Small intestine (tissue), 7 donors: ENCODE measurements at regions not wholly inside any gene's neighbourhood (a gene's known extent, or its start where the extent isn't known, plus 50 kb on each side); places are given as distances from the start of the nearest gene placed in this dataset.

Experiments used
- DNase-seq, 2 donors: peaks; one replicate each; pipeline versions ENCODE4 v3.0.0 to v3.0.0-alpha.2; 2013
- FAIRE-seq: peaks from 2 replicates; lab custom pipeline; 2012; peaks lifted over from hg19 to GRCh38; lab: Jason Lieb, UNC
- H3K27ac ChIP-seq, 3 donors: one replicate each; pipeline ENCODE4 v1.5.1; 2013; ENCODE audit warnings: low read length in 2 of 3, mild to moderate bottlenecking in 2 of 3, control low read depth in 1 of 3, inconsistent platforms in 1 of 3, low read depth in 1 of 3, moderate library complexity in 1 of 3
- H3K27me3 ChIP-seq, 3 donors: one replicate each; pipeline ENCODE4 v1.6.1; 2013; ENCODE audit warnings: low read length in 3 of 3, inconsistent platforms in 1 of 3; ENCODE audit not compliant: control insufficient read depth in 3 of 3, insufficient read depth in 3 of 3
- H3K36me3 ChIP-seq, 3 donors: one replicate each; pipeline ENCODE4 v1.6.1; 2013; ENCODE audit warnings: low read length in 3 of 3, inconsistent platforms in 1 of 3, low read depth in 1 of 3, mild to moderate bottlenecking in 1 of 3, moderate library complexity in 1 of 3; ENCODE audit not compliant: control insufficient read depth in 3 of 3, insufficient read depth in 2 of 3
- H3K4me1 ChIP-seq, 3 donors: one replicate each; pipeline ENCODE4 v1.6.1; 2013; ENCODE audit warnings: low read length in 2 of 3, inconsistent platforms in 1 of 3, low read depth in 1 of 3, mild to moderate bottlenecking in 1 of 3, moderate library complexity in 1 of 3; ENCODE audit not compliant: control insufficient read depth in 3 of 3, insufficient read depth in 2 of 3
- H3K4me3 ChIP-seq, 3 donors: one replicate each; pipeline ENCODE4 v1.5.1; 2013; ENCODE audit warnings: low read length in 3 of 3, control low read depth in 1 of 3, inconsistent platforms in 1 of 3, low read depth in 1 of 3, mild to moderate bottlenecking in 1 of 3, moderate library complexity in 1 of 3
- H3K9me3 ChIP-seq, 2 donors: one replicate each; pipeline ENCODE4 v1.6.1; 2013; ENCODE audit warnings: low read depth in 1 of 2, low read length in 1 of 2; ENCODE audit not compliant: control insufficient read depth in 2 of 2, insufficient read depth in 1 of 2
- WGBS, 3 donors: extraction: QIAGEN DNeasy Blood & Tissue Kit; methylation state at CpG; one replicate each; pipeline ENCODE4 v1.1.7; 2013; 5-methylcytosine and 5-hydroxymethylcytosine counted together
- donor health status: healthy with polysubstance abuse.
- donor health status: control.
- donor health status: control.
- donor health status: Bipolar disorder and iron deficiency.
- donor health status: healthy.

- FAIRE-seq (no peak), DNase-seq (no peak)
- no peak overlapping the region for H3K27ac ChIP-seq
- H3K27me3 ChIP-seq, result no peaks in the 10 kb centered on the region
- no peaks in the 10 kb centered on the region for H3K36me3 ChIP-seq
- no peaks in the 10 kb centered on the region for H3K4me1 ChIP-seq
- 73 to 76% (median 73%) methylated on average over 6 of the region's 6 CpGs for WGBS, 3 donors
- no peak overlapping the region for H3K4me3 ChIP-seq
- peaks cover 0 to 2% of the 10 kb centered on the region in 2 donors for H3K9me3 ChIP-seq
These were observed 178.3 kb upstream of the PTER start for GRCh38 chr10:16258291-16259040.

GRCh38 chr10:16259726-16260125 is 177.1 kb upstream of the PTER start:
- Histone ChIP-seq H3K27me3 (no peaks in the 10 kb centered on the region), H3K4me1 (no peaks in the 10 kb centered on the region), H3K9me3 (peaks cover 0 to 2% of the 10 kb centered on the region in 2 donors), H3K27ac (no peak overlapping the region), H3K36me3 (no peaks in the 10 kb centered on the region), H3K4me3 (no peak overlapping the region)
- 52 to 70% (median 58%) methylated on average over 1 of the region's 1 CpG for WGBS, 3 donors
- FAIRE-seq, result no peak
- DNase-seq, result no peak

- Histone ChIP-seq H3K27me3 (no peaks in the 10 kb centered on the region), H3K4me3 (no peak overlapping the region), H3K4me1 (no peaks in the 10 kb centered on the region), H3K36me3 (no peaks in the 10 kb centered on the region), H3K9me3 (peaks cover 0 to 2% of the 10 kb centered on the region in 2 donors), H3K27ac (no peak overlapping the region)
- DNase-seq (no peak), FAIRE-seq (no peak)
These were observed 176.4 kb upstream of the PTER start for GRCh38 chr10:16260388-16260787.

DNA sequence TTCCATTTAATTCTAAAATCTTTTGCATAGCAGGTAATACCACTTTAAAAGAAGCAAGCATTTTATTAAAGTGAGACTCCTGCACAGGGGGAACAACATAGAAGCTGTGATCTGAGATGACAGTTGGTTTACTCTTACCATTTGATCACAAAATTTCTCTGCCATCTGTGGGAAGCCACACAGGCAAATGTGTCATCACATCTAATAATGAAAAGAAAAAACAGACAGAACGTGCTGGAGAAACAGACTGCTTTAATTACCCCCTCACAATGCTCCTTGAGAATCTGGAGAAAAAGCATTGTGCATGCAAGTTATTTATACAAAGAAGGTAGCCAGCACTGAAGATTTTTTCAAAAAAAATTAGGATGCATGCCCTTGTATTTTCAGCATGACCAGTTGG is 165.2 kb upstream of the PTER start:
- no peak overlapping the region for H3K4me3 ChIP-seq
- whole genome bisulfite sequencing, 3 donors, result 56 to 72% (median 68%) methylated on average over 1 of the region's 1 CpG
- no peaks in the 10 kb centered on the region for H3K36me3 ChIP-seq
- H3K9me3 ChIP-seq, result no peaks in the 10 kb centered on the region
- no peaks in the 10 kb centered on the region for H3K4me1 ChIP-seq
- DNase-seq (no peak), FAIRE-seq (no peak)
- H3K27me3 ChIP-seq, result no peaks in the 10 kb centered on the region
- H3K27ac ChIP-seq, result no peak overlapping the region

- Histone ChIP-seq H3K9me3 (peaks cover 0 to 3% of the 10 kb centered on the region in 2 donors), H3K4me3 (no peak overlapping the region), H3K36me3 (no peaks in the 10 kb centered on the region), H3K27me3 (no peaks in the 10 kb centered on the region), H3K4me1 (no peaks in the 10 kb centered on the region), H3K27ac (no peak overlapping the region)
- DNase-seq (no peak), FAIRE-seq (no peak)
- 75 to 80% (median 77%) methylated on average over 3 of the region's 3 CpGs for WGBS, 3 donors
These were observed 161.9 kb upstream of the PTER start for GRCh38 chr10:16274911-16275310.

DNA sequence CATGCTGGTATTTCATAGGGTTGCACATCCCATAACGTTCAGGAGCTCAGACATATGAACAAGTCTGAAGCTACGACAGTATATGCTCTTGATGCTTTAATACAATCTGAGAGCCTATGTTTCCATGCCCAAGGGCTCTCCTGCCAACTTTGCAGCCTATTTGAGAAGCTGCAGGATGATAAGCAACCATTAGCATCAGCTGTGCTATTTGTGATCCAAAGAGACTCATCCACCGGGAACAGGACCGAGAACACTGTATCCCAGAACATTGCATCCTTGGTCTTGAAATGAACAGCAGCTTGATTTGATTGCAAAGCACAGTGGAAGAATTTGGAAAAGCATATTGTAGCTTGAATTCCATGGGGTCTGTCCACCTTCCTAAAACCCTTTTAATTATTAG is 156.2 kb upstream of the PTER start:
- peaks cover 0 to 3% of the 10 kb centered on the region in 2 donors for H3K9me3 ChIP-seq

DNA sequence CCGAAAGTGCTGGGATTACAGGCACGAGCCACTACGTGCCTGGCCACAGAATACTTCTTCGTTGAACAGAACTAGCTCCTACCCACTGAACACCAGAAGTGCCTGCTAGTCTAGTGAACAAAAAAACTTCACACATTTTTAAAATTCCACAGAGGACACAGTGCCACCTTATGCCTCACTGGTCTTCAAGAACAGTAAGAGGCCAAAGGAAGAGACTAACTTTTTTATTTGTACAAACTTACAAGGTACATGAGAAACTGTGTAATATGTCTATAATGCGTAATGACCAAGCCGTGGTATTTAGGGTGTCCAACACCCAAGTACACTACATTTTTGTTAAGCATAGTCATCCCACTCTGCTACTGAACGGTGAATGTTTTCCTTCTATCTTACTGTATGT is 144.4 kb upstream of the PTER start:
- no peaks in the 10 kb centered on the region for H3K36me3 ChIP-seq
- 81 to 91% (median 90%) methylated on average over 7 of the region's 7 CpGs for WGBS, 3 donors
- DNase-seq (no peak), FAIRE-seq (no peak)
- H3K9me3 ChIP-seq, result peaks cover 0 to 3% of the 10 kb centered on the region in 2 donors
- no peak overlapping the region for H3K4me3 ChIP-seq
- H3K4me1 ChIP-seq, result no peaks in the 10 kb centered on the region
- H3K27me3 ChIP-seq, result no peaks in the 10 kb centered on the region
- no peak overlapping the region for H3K27ac ChIP-seq

More for the DNA sequence above, 156.2 kb upstream of the PTER start:
- Histone ChIP-seq H3K4me3 (no peak overlapping the region), H3K4me1 (no peaks in the 10 kb centered on the region), H3K27me3 (no peaks in the 10 kb centered on the region), H3K27ac (no peak overlapping the region), H3K36me3 (no peaks in the 10 kb centered on the region)
- FAIRE-seq, result no peak
- no peak for DNase-seq
- 80 to 89% (median 84%) methylated on average over 4 of the region's 4 CpGs for WGBS, 3 donors

GRCh38 chr10:16297069-16297468 is 139.7 kb upstream of the PTER start:
- WGBS, 3 donors, result 39 to 60% (median 55%) methylated on average over 1 of the region's 1 CpG
- no peaks in the 10 kb centered on the region for H3K9me3 ChIP-seq
- H3K27ac ChIP-seq, result no peak overlapping the region
- no peak for DNase-seq
- no peaks in the 10 kb centered on the region for H3K4me1 ChIP-seq
- no peak for FAIRE-seq
- H3K27me3 ChIP-seq, result no peaks in the 10 kb centered on the region
- no peaks in the 10 kb centered on the region for H3K36me3 ChIP-seq
- no peak overlapping the region for H3K4me3 ChIP-seq

DNA sequence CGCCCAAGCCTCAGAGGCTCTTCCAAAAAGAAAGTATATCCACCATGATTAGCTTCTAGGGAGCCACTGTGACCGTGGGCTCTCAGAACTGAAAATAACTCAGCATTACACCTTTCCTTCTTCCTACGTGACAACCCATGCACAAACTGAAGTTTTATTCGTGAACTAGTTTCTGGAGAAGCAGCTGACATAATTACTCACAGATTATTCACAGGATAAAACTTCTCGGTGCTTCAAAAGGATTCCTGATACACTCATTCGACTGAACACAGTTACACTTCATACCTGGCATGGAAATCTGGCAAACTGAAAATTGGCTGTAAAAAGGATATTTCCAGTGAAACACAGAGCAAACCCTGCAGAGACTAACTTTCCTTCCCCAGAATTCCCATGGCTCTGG is 139.2 kb upstream of the PTER start:
- Histone ChIP-seq H3K27ac (no peak overlapping the region), H3K36me3 (no peaks in the 10 kb centered on the region), H3K4me1 (no peaks in the 10 kb centered on the region), H3K9me3 (no peaks in the 10 kb centered on the region), H3K4me3 (no peak overlapping the region), H3K27me3 (no peaks in the 10 kb centered on the region)
- DNase-seq, result no peak
- FAIRE-seq, result no peak
- 65 to 78% (median 67%) methylated on average over 6 of the region's 6 CpGs for WGBS, 3 donors
